HepG2 (cell line): ENCODE measurements at regions not wholly inside any gene's neighbourhood (a gene's known extent, or its start where the extent isn't known, plus 50 kb on each side); places are given as distances from the start of the nearest gene placed in this dataset.

ENCODE experiments used
- ATAC-seq: fragments of 200-7000 bp; cut with Tn5 transposase; 3 replicates; pipeline ENCODE4 v1.9.1; 2020; ENCODE audit warnings: mild to moderate bottlenecking, moderate library complexity
- BruUV-seq: library from RNA; stranded (reverse); fragments of 400-500 nt; replicated peaks from 2 replicates; lab custom pipeline; 2021; lab: Mats Ljungman, UMichigan
- CTCF ChIA-PET: fragments of 300-600 bp; formaldehyde crosslinking; extraction: SDS; loops from one replicate; lab custom pipeline; 2021; ENCODE audit warnings: low total read pairs, inconsistent platforms, low intra/inter-chr PET ratio; lab: Yijun Ruan, JAX
- POLR2A ChIA-PET: fragments of 350-600 bp; sonication (Branson Sonifier 250); formaldehyde crosslinking; loops from one replicate; lab custom pipeline; 2020; ENCODE audit warnings: antibody characterized with exemption, inconsistent platforms; lab: Yijun Ruan, JAX
- DNase-seq: peaks from one replicate; pipeline ENCODE4 v3.0.0-alpha.2; 2015; ENCODE audit warnings: low spot score
- FAIRE-seq: peaks from 3 replicates; lab custom pipeline; 2011; peaks lifted over from hg19 to GRCh38; lab: Jason Lieb, UNC
- H2AFZ ChIP-seq: one replicate; pipeline ENCODE4 v1.6.1; 2011; ENCODE audit warnings: low read length, inconsistent platforms
- H3K27ac ChIP-seq: fragments of 300-600 bp; 3 replicates; pipeline ENCODE4 v1.8.0; 2011; ENCODE audit warnings: mixed run types, mild to moderate bottlenecking, mixed read lengths, low read length, inconsistent platforms; ENCODE audit not compliant: insufficient read depth; ENCODE audit errors: extremely low read length
- H3K27me3 ChIP-seq, 2 experiments: fragments of 200-600 bp in 1 of 2; 2 replicates in 1 of 2; 3 replicates in 1 of 2; pipeline versions ENCODE4 v1.6.0 to v1.8.0; 2011; ENCODE audit warnings: low read length in 2 of 2, mild to moderate bottlenecking in 2 of 2, moderate library complexity in 2 of 2, inconsistent platforms in 1 of 2; ENCODE audit not compliant: insufficient read depth in 2 of 2, control insufficient read depth in 1 of 2
- H3K36me3 ChIP-seq, 2 experiments: fragments of 200-600 bp in 1 of 2; replicated peaks in 1 of 2; 2 replicates in 1 of 2; 3 replicates in 1 of 2; pipeline versions ENCODE4 v1.5.1 to v1.8.0; 2011; ENCODE audit warnings: low read length in 2 of 2, inconsistent platforms in 1 of 2; ENCODE audit not compliant: insufficient read depth in 2 of 2, control insufficient read depth in 1 of 2
- H3K4me1 ChIP-seq: 2 replicates; pipeline ENCODE4 v1.5.1; 2012; ENCODE audit warnings: low read length, inconsistent platforms; ENCODE audit not compliant: insufficient read depth
- H3K4me2 ChIP-seq: 2 replicates; pipeline ENCODE4 v1.6.0; 2011; ENCODE audit warnings: low read depth, low read length, inconsistent platforms
- H3K4me3 ChIP-seq, 3 experiments: fragments of 200-600 bp in 1 of 3; sonication (generic), shearing (Covaris generic) in 1 of 3; replicated peaks in 1 of 3; 2 replicates each; pipeline ENCODE4 v1.5.1; 2011 to 2016; ENCODE audit warnings: low read length in 3 of 3, inconsistent platforms in 2 of 3, low read depth in 2 of 3, mild to moderate bottlenecking in 2 of 3, control low read depth in 1 of 3, mixed read lengths in 1 of 3; ENCODE audit not compliant: insufficient read depth in 1 of 3
- H3K79me2 ChIP-seq: one replicate; pipeline ENCODE4 v1.6.1; 2011; ENCODE audit warnings: low read length, inconsistent platforms; ENCODE audit not compliant: insufficient read depth
- H3K9ac ChIP-seq: 2 replicates; pipeline ENCODE4 v1.6.0; 2011; ENCODE audit warnings: mild to moderate bottlenecking, low read depth, low read length, inconsistent platforms; ENCODE audit not compliant: insufficient read depth
- H3K9me3 ChIP-seq: 2 replicates; pipeline ENCODE4 v1.5.1; 2012; ENCODE audit warnings: mild to moderate bottlenecking, low read length
- H4K20me1 ChIP-seq: 2 replicates; pipeline ENCODE4 v1.6.0; 2011; ENCODE audit warnings: inconsistent platforms, mild to moderate bottlenecking, low read length, moderate library complexity; ENCODE audit not compliant: insufficient read depth
- ARID2 ChIP-seq: sonication (generic); formaldehyde crosslinking; IDR thresholded peaks from 2 replicates; pipeline ENCODE4 v1.8.1; 2022; ENCODE audit warnings: mild to moderate bottlenecking, missing genetic modification reagents, borderline replicate concordance
- CREB1 ChIP-seq, 2 experiments: fragments of 450-650 bp in 1 of 2; IDR thresholded peaks; 2 replicates each; pipeline ENCODE4 v1.6.1; 2016 to 2017; ENCODE audit warnings: control low read depth in 1 of 2, mild to moderate bottlenecking in 1 of 2, missing compliant biosample characterization in 1 of 2, missing genetic modification characterization in 1 of 2
- ELF3 ChIP-seq: IDR thresholded peaks from 2 replicates; pipeline ENCODE4 v1.6.1; 2016; ENCODE audit warnings: missing genetic modification reagents, missing compliant biosample characterization
- FOXK1 ChIP-seq: sonication (generic); formaldehyde crosslinking; IDR thresholded peaks from 2 replicates; pipeline ENCODE4 v1.4.0; 2020; ENCODE audit warnings: low read depth, missing genetic modification reagents, borderline replicate concordance
- HCFC1 ChIP-seq: fragments of 150-350 bp; IDR thresholded peaks from 2 replicates; pipeline ENCODE4 v1.6.1; 2014; ENCODE audit warnings: low read depth, low read length
- SIN3B ChIP-seq: fragments of 150-350 bp; IDR thresholded peaks from 2 replicates; pipeline ENCODE4 v1.6.1; 2014; ENCODE audit warnings: low read length
- SKI ChIP-seq: fragments of 450-650 bp; IDR thresholded peaks from one replicate; pipeline ENCODE4 v1.6.1; 2018; ENCODE audit warnings: mild to moderate bottlenecking; ENCODE audit not compliant: partially characterized antibody
- SMAD1 ChIP-seq: sonication (generic); formaldehyde crosslinking; IDR thresholded peaks from 2 replicates; pipeline ENCODE4 v1.4.0; 2020; ENCODE audit warnings: missing genetic modification reagents, low read depth, mild to moderate bottlenecking, borderline replicate concordance
- TIGD3 ChIP-seq: sonication (generic); formaldehyde crosslinking; IDR thresholded peaks from 2 replicates; pipeline ENCODE4 v1.5.1; 2020; ENCODE audit warnings: mild to moderate bottlenecking, missing genetic modification reagents, borderline replicate concordance
- ZBTB37 ChIP-seq: sonication (generic); formaldehyde crosslinking; IDR thresholded peaks from 2 replicates; pipeline ENCODE4 v1.4.0; 2020; ENCODE audit warnings: mild to moderate bottlenecking, missing genetic modification reagents
- ZNF10 ChIP-seq: sonication (generic); formaldehyde crosslinking; IDR thresholded peaks from 2 replicates; pipeline ENCODE4 v1.4.0; 2020; ENCODE audit warnings: mild to moderate bottlenecking, low read depth, missing genetic modification reagents, borderline replicate concordance
- ZNF280D ChIP-seq: sonication (generic); formaldehyde crosslinking; IDR thresholded peaks from 2 replicates; pipeline ENCODE4 v1.5.1; 2020; ENCODE audit warnings: mild to moderate bottlenecking, missing genetic modification reagents
- ZNF678 ChIP-seq: sonication (generic); formaldehyde crosslinking; IDR thresholded peaks from 2 replicates; pipeline ENCODE4 v1.4.0; 2020; ENCODE audit warnings: mild to moderate bottlenecking, missing genetic modification reagents
- WGBS: methylation state at CpG from one replicate; pipeline ENCODE4 v1.1.6; 2017; ENCODE audit warnings: low lambda C conversion rate; 5-methylcytosine and 5-hydroxymethylcytosine counted together
- in situ Hi-C: cut with HindIII; loops from 2 replicates; pipeline ENCODE4 v1.10.0; 2017; ENCODE audit warnings: low pct_unique_long_range_greater_than_20kb; ENCODE audit not compliant: extremely low pct_ligation_motif_present
- intact Hi-C: fragments of 100-400 bp; cut with micrococcal nuclease; formaldehyde crosslinking; loops from one replicate; pipeline ENCODE4 v1.10.0; 2022; ENCODE audit not compliant: unreplicated experiment

- intact Hi-C loops, result no loop called here
- CTCF ChIA-PET, result no interaction called here
- H2AFZ ChIP-seq, result peak overlapping the region; percentile 23
Measured at GRCh38 chr10:60708666-60709065, 69.6 kb upstream of the CDK1 start.

More at GRCh38 chr10:60708666-60709065, 69.6 kb upstream of the CDK1 start:
- H3K4me1 ChIP-seq, result peaks cover 38% of the 10 kb centered on the region
- ATAC-seq, result no peak
- in situ Hi-C loops, result no loop called here
- H3K27ac ChIP-seq, result no peak overlapping the region
- H3K36me3 ChIP-seq, result no peaks in the 10 kb centered on the region
- H3K4me2 ChIP-seq, result no peak overlapping the region
- WGBS, result 0% methylated on average over 1 of the region's 1 CpG
- H4K20me1 ChIP-seq, result no peaks in the 10 kb centered on the region
- H3K27me3 ChIP-seq, result no peaks in the 10 kb centered on the region
- FAIRE-seq, result no peak
- POLR2A ChIA-PET, result no interaction called here
- no peak for DNase-seq
- no peak overlapping the region for H3K9ac ChIP-seq
- TF ChIP-seq SIN3B, result no peak
- no peak for TF ChIP-seq ZNF678 (CRISPR knock-in tag)
- no peak for TF ChIP-seq CREB1 (IDR thresholded peaks at IDR 0.05)
- no peak for TF ChIP-seq CREB1 (CRISPR knock-in tag; IDR thresholded peaks at IDR 0.05)
- TF ChIP-seq TIGD3, result no peak
- TF ChIP-seq ARID2 (CRISPR knock-in tag), result no peak
- no peak for TF ChIP-seq FOXK1
- no peak for TF ChIP-seq HCFC1
- TF ChIP-seq ELF3, result no peak
- no peak for TF ChIP-seq SMAD1 (CRISPR knock-in tag)
- TF ChIP-seq SKI, result no peak
- no peak for TF ChIP-seq ZNF280D (CRISPR knock-in tag)
- no peak for TF ChIP-seq ZNF10 (CRISPR knock-in tag)
- TF ChIP-seq ZBTB37 (CRISPR knock-in tag), result no peak
- TF ChIP-seq, all 625 proteins: peak for 0
- H3K79me2 ChIP-seq, result no peaks in the 10 kb centered on the region
- H3K9me3 ChIP-seq, result 0 out of 2 replicates have a peak, but pooled peaks cover 6% of the 10 kb centered on the region
- BruUV-seq, result no TSS peak
- no peak overlapping the region for H3K4me3 ChIP-seq
